ENCODE measurements at regions not wholly inside any gene's neighbourhood (a gene's known extent, or its start where the extent isn't known, plus 50 kb on each side); places are given as distances from the start of the nearest gene placed in this dataset.
A peak's percentile ranks its signal among the peaks of the same experiment; 100 is the strongest.

GRCh38 chr1:118244194-118244593, 59.2 kb upstream of the SPAG17 start:
- Histone ChIP-seq H3K4me1 (ENCODE audit: insufficient read depth) (peaks cover 11% of the 10 kb centered on the region; the same call in 1 of the 2 replicates), H3K9me2 (ENCODE audit: insufficient read depth) (peaks cover 3% of the 10 kb centered on the region; the same call in 1 of the 2 replicates), H3K4me3 (no peak overlapping the region), H3F3A (replicated peaks; ENCODE audit: low read depth) (no peaks in the 10 kb centered on the region), H3K27me3 (ENCODE audit: insufficient read depth) (no peaks in the 10 kb centered on the region), H4K20me1 (replicated peaks; ENCODE audit: insufficient read depth) (no peaks in the 10 kb centered on the region), H3K27ac (ENCODE audit: low read depth) (no peak overlapping the region), H3K4me2 (no peak overlapping the region), H3K79me2 (replicated peaks; ENCODE audit: insufficient read depth) (no peaks in the 10 kb centered on the region), H3K36me3 (ENCODE audit: insufficient read depth) (no peaks in the 10 kb centered on the region), H2AFZ (peak overlapping the region; percentile 47; the same call in 1 of the 2 replicates)
- no peak overlapping the region for H3K4me3 Mint-ChIP-seq
- H3K9me3 Mint-ChIP-seq: peaks cover 11% of the 10 kb centered on the region
- no peak for ATAC-seq
- H3K27ac Mint-ChIP-seq: no peak overlapping the region
- no peak for DNase-seq (ENCODE audit: low spot score)
- H3K4me1 Mint-ChIP-seq: peaks cover 9% of the 10 kb centered on the region
- TF ChIP-seq EZH2 (IDR thresholded peaks at IDR 0.05; ENCODE audit: low read depth, unreplicated experiment) (no peak), STAT1 (IDR thresholded peaks at IDR 0.05; ENCODE audit: unreplicated experiment) (no peak)
- peaks cover 9% of the 10 kb centered on the region; the same call in 2 of the 3 replicates for H3K36me3 Mint-ChIP-seq (ENCODE audit: low read depth)
- no peaks in the 10 kb centered on the region for H3K27me3 Mint-ChIP-seq (ENCODE audit: insufficient read depth, low read depth, poor library complexity)

- H3K27me3 ChIP-seq (ENCODE audit: insufficient read depth): no peaks in the 10 kb centered on the region
- H4K20me1 ChIP-seq (replicated peaks; ENCODE audit: insufficient read depth): no peaks in the 10 kb centered on the region
- peaks cover 3% of the 10 kb centered on the region; the same call in 1 of the 3 replicates for H3K4me1 Mint-ChIP-seq
- H3K27ac Mint-ChIP-seq: no peak overlapping the region
- no peaks in the 10 kb centered on the region for H3F3A ChIP-seq (replicated peaks; ENCODE audit: low read depth)
- no peak overlapping the region for H3K27ac ChIP-seq (ENCODE audit: low read depth)
- ATAC-seq (no peak), DNase-seq (ENCODE audit: low spot score) (no peak)
- peak overlapping the region; percentile 47; the same call in 1 of the 2 replicates for H2AFZ ChIP-seq
- H3K9me3 Mint-ChIP-seq: peaks cover 21% of the 10 kb centered on the region
- H3K27me3 Mint-ChIP-seq (ENCODE audit: insufficient read depth, low read depth, poor library complexity): no peaks in the 10 kb centered on the region
- no peak overlapping the region for H3K4me3 Mint-ChIP-seq
- H3K36me3 ChIP-seq (ENCODE audit: insufficient read depth): no peaks in the 10 kb centered on the region
- no peaks in the 10 kb centered on the region for H3K79me2 ChIP-seq (replicated peaks; ENCODE audit: insufficient read depth)
- H3K4me1 ChIP-seq (ENCODE audit: insufficient read depth): 0 out of 2 replicates have a peak, but pooled peaks cover 5% of the 10 kb centered on the region
- no peak overlapping the region for H3K4me3 ChIP-seq
- H3K36me3 Mint-ChIP-seq (ENCODE audit: low read depth): peaks cover 17% of the 10 kb centered on the region; the same call in 2 of the 3 replicates
- H3K4me2 ChIP-seq: no peak overlapping the region
- H3K9me2 ChIP-seq (ENCODE audit: insufficient read depth): peaks cover 3% of the 10 kb centered on the region; the same call in 1 of the 2 replicates
- TF ChIP-seq POLR2AphosphoS5 (IDR thresholded peaks at IDR 0.05; ENCODE audit: low read depth) (no peak), REST (IDR thresholded peaks at IDR 0.05; ENCODE audit: unreplicated experiment) (no peak), JUNB (IDR thresholded peaks at IDR 0.05; ENCODE audit: unreplicated experiment) (no peak), STAT1 (IDR thresholded peaks at IDR 0.05; ENCODE audit: unreplicated experiment) (no peak), EZH2phosphoT487 (IDR thresholded peaks at IDR 0.05; ENCODE audit: unreplicated experiment) (no peak), ZNF114 (CRISPR knock-in tag; IDR thresholded peaks at IDR 0.05) (no peak), CTCF (conservative IDR thresholded peaks at IDR 0.05; ENCODE audit: low read depth in 2 of 2) (no peak), ZNF462 (CRISPR knock-in tag; IDR thresholded peaks at IDR 0.05) (no peak), ZNF331 (CRISPR knock-in tag; IDR thresholded peaks at IDR 0.05; ENCODE audit: low read depth) (no peak)
Observed at GRCh38 chr1:118243269-118243668, 58.2 kb upstream of the SPAG17 start.
